ENCODE measurements at regions not wholly inside any gene's neighbourhood (a gene's known extent, or its start where the extent isn't known, plus 50 kb on each side); places are given as distances from the start of the nearest gene placed in this dataset.
"Not testable (repeated sequence)": the region's sequence is repeated elsewhere in the genome, so short reads cannot be mapped to it uniquely, and the experiment has no call there.

- not testable (repeated sequence) for DNase-seq (ENCODE audit: low read depth)
These were observed 1185.4 kb upstream of the LRRN3 start for GRCh38 chr7:109905368-109906065.

GRCh38 chr7:109915670-109916069, 1175.3 kb upstream of the LRRN3 start:
- no peak for DNase-seq (ENCODE audit: low read depth)

GRCh38 chr7:109926738-109927137, 1164.2 kb upstream of the LRRN3 start:
- no peak for DNase-seq (ENCODE audit: low read depth)

GRCh38 chr7:109930049-109930448, 1160.9 kb upstream of the LRRN3 start:
- DNase-seq (ENCODE audit: low read depth), result no peak

GRCh38 chr7:109939207-109939606, 1151.7 kb upstream of the LRRN3 start:
- DNase-seq (ENCODE audit: low read depth), result no peak

- no peak for DNase-seq (ENCODE audit: low read depth)
These were observed 1145.0 kb upstream of the LRRN3 start for GRCh38 chr7:109945820-109946518.

GRCh38 chr7:109950256-109950655, 1140.7 kb upstream of the LRRN3 start:
- DNase-seq (ENCODE audit: low read depth), result no peak

- DNase-seq (ENCODE audit: low read depth), result no peak
These were observed 1139.9 kb upstream of the LRRN3 start for GRCh38 chr7:109950821-109951564.

GRCh38 chr7:109951565-109951928, 1139.4 kb upstream of the LRRN3 start:
- DNase-seq (ENCODE audit: low read depth), result no peak

GRCh38 chr7:109955986-109956385, 1134.9 kb upstream of the LRRN3 start:
- no peak for DNase-seq (ENCODE audit: low read depth)

- DNase-seq (ENCODE audit: low read depth), result no peak
These were observed 1134.0 kb upstream of the LRRN3 start for GRCh38 chr7:109956916-109957315.

GRCh38 chr7:109963741-109964140, 1127.2 kb upstream of the LRRN3 start:
- no peak for DNase-seq (ENCODE audit: low read depth)

GRCh38 chr7:109964780-109965179, 1126.1 kb upstream of the LRRN3 start:
- no peak for DNase-seq (ENCODE audit: low read depth)

- DNase-seq (ENCODE audit: low read depth), result no peak
These were observed 1123.5 kb upstream of the LRRN3 start for GRCh38 chr7:109967406-109967805.

GRCh38 chr7:109983618-109984017, 1107.3 kb upstream of the LRRN3 start:
- DNase-seq (ENCODE audit: low read depth), result no peak

- no peak for DNase-seq (ENCODE audit: low read depth)
These were observed 1106.2 kb upstream of the LRRN3 start for GRCh38 chr7:109984729-109985128.

- DNase-seq (ENCODE audit: low read depth), result no peak
These were observed 1104.2 kb upstream of the LRRN3 start for GRCh38 chr7:109986701-109987100.

- no peak for DNase-seq (ENCODE audit: low read depth)
These were observed 1094.5 kb upstream of the LRRN3 start for GRCh38 chr7:109996411-109996810.

GRCh38 chr7:109996927-109997326, 1094.0 kb upstream of the LRRN3 start:
- no peak for DNase-seq (ENCODE audit: low read depth)

GRCh38 chr7:109997837-109998236, 1093.1 kb upstream of the LRRN3 start:
- no peak for DNase-seq (ENCODE audit: low read depth)

- DNase-seq (ENCODE audit: low read depth), result no peak
These were observed 1089.5 kb upstream of the LRRN3 start for GRCh38 chr7:110001254-110001938.

GRCh38 chr7:110003827-110004226, 1087.1 kb upstream of the LRRN3 start:
- DNase-seq (ENCODE audit: low read depth), result no peak

Measured in LHCN-M2 (cell line).